ENCODE measurements at regions not wholly inside any gene's neighbourhood (a gene's known extent, or its start where the extent isn't known, plus 50 kb on each side); places are given as distances from the start of the nearest gene placed in this dataset.

DNA sequence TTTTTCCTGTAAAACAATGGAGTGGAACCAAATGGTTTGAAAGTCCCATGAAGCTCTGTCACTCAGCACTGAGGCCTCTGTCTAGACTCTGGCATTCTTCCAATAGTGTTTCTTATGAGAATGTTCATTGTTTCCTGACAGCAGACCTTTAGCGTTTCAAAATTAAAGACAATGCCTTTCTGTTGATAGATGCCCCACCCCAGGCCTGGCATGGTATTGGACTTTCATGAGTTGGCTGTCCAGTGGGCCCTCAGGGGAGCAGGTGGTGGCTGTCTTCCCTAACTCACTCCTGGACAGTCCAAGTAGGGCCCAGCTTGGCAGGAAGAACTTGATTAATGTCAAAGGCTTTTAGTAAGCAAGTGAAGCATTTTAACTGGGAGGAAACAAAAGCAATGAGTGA is 186.5 kb upstream of the CCL2 start:
- H3K4me3 ChIP-seq (ENCODE audit: low read depth, low read length): no peak overlapping the region
- no peak for DNase-seq (ENCODE audit: low read depth)
- TF ChIP-seq, protein P1, sequence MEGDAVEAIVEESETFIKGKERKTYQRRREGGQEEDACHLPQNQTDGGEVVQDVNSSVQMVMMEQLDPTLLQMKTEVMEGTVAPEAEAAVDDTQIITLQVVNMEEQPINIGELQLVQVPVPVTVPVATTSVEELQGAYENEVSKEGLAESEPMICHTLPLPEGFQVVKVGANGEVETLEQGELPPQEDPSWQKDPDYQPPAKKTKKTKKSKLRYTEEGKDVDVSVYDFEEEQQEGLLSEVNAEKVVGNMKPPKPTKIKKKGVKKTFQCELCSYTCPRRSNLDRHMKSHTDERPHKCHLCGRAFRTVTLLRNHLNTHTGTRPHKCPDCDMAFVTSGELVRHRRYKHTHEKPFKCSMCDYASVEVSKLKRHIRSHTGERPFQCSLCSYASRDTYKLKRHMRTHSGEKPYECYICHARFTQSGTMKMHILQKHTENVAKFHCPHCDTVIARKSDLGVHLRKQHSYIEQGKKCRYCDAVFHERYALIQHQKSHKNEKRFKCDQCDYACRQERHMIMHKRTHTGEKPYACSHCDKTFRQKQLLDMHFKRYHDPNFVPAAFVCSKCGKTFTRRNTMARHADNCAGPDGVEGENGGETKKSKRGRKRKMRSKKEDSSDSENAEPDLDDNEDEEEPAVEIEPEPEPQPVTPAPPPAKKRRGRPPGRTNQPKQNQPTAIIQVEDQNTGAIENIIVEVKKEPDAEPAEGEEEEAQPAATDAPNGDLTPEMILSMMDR (conservative IDR thresholded peaks at IDR 0.05; ENCODE audit: low read depth, low read length): no peak

DNA sequence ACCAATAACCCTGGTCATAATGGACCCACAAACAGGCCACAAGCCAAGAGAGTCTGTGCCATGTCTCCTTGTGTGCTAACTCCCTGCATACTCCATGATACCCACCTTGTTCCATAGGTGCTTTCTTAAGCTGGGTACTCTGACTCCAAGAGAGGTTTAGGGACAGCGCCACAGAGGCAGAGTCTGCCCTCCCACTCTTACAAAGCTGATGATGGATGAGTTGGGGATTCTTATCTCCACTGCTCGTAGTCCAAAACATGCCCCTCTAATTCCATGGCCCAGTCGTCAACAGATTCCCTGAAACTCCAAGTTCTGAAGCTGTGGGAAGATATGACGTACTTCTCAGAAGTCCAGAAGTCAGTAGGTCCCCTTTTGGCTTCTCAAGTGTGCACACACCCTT is 184.4 kb upstream of the CCL2 start:
- H3K4me3 ChIP-seq (ENCODE audit: low read depth, low read length): no peak overlapping the region
- TF ChIP-seq, protein P1 (conservative IDR thresholded peaks at IDR 0.05; ENCODE audit: low read depth, low read length): no peak
- DNase-seq (ENCODE audit: low read depth): no peak

DNA sequence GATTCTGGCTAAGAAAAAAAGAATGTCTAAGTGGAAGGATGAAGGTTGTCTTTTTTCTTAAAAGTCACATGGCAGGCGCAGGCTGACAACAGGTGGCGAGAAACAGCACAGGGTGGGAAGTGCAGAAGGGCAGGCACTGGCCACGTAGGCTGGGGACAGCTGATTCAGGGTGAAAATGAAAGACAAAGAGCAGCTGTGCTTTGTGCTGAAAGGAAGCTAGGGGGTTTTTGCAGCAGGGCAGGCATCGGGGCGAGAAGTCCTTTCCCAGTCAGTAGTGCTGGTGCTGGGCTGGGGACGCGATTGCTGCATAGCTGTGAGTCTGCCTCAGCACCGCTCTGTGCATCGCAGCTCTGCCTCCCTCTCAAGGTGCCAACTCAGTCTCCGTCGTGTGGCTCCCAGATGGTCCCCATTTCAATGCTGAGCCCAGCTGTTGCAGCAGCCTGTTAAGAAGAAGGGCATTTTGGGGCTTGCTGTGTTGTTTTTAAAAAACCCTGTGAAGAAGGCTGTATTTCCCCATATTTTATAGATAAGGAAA is 183.1 kb upstream of the CCL2 start:
- TF ChIP-seq, protein P1 (conservative IDR thresholded peaks at IDR 0.05; ENCODE audit: low read depth, low read length): no peak
- no peak overlapping the region for H3K4me3 ChIP-seq (ENCODE audit: low read depth, low read length)
- no peak for DNase-seq (ENCODE audit: low read depth)

DNA sequence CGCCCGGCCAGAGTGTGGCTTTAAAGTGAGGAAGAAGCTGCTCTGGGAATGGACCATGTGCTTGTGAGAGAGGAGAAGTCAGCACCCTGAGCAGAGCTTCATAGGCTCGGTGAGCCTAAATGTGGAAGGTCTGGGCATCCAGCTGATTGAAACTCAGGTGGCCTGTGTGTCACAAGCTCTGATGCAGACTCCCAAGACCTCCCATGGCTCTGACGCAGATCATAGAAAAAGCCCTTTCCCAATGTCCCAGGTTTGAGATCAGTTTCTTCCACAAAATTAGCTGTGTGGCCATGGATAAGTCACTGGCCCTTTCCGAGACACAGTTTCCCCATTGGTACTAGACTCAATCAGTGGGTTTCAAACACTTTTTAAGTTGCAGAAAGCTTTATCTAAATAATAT is 180.0 kb upstream of the CCL2 start:
- DNase-seq (ENCODE audit: low read depth): no peak
- TF ChIP-seq, protein P1 (conservative IDR thresholded peaks at IDR 0.05; ENCODE audit: low read depth, low read length): no peak
- no peak overlapping the region for H3K4me3 ChIP-seq (ENCODE audit: low read depth, low read length)

DNA sequence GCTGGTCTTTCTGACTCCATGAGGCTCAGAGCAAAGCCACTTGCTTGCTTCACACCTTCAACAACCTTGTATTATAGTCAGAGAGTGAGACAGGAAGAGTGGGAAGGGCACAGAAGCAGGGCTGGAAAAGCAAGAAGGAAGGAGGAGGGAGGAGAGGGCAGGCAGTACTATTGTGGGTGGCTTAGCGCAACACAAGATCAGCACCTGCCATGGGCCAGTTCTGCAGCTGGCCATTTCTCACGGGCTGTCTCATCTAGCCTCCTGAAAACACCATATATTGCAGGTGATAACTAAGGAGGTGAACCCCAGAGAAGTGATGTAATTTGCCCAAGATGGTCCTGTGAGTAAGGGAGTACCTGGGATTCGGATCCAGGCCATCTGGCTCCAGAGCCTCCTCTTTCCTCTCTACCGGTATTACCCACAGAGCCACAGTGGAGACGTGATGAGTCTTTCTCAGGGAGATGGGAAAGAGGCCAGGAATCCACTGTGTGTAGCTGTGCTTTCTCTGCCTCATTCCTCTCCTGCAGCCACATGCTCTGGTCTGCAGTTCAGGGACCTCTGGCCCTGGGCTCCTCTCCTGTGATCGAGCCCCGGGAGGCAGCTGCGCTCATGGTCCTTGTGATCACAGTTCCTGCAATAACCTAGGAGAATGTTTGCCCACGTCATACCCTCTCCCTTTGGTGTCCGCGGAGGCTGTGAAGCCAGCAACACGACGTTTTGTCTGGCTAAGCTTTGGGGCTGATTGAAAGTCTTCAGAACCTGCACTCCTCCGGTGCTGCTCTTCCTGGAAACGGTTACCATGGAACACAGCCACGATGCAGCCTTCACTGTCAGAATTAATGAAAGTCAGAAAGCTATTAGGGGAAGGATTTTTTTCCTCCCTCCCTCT is 178.1 kb upstream of the CCL2 start:
- TF ChIP-seq, protein P1 (conservative IDR thresholded peaks at IDR 0.05; ENCODE audit: low read depth, low read length): no peak
- DNase-seq (ENCODE audit: low read depth): no peak

DNA sequence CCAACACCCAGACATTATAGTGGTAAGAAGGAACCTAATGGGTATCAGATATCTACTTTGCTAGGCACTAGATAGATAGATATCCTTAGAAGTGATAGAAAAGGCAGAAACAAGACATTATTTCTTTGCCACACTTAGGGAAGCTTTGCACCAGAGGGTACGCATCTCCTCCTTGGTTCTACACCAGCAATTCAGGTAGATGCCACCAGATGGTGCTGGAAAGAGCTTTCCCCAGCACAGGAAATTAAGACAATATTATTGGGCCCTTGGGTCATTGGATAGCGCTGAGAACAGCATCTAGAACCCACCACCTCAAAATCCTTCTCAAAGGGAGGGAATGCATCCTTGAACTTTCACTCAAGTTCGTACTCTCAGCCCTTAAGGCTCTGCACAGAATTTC is 173.8 kb upstream of the CCL2 start:
- H3K4me3 ChIP-seq (ENCODE audit: low read depth, low read length): no peak overlapping the region
- DNase-seq (ENCODE audit: low read depth): peak; percentile 4
- TF ChIP-seq, protein P1 (conservative IDR thresholded peaks at IDR 0.05; ENCODE audit: low read depth, low read length): peak; percentile 19

More for the DNA sequence above, 178.1 kb upstream of the CCL2 start:
- H3K4me3 ChIP-seq (ENCODE audit: low read depth, low read length): no peak overlapping the region
